HG03521 (cell line): ENCODE measurements at regions not wholly inside any gene's neighbourhood (a gene's known extent, or its start where the extent isn't known, plus 50 kb on each side); places are given as distances from the start of the nearest gene placed in this dataset.
"Not testable (repeated sequence)": the region's sequence is repeated elsewhere in the genome, so short reads cannot be mapped to it uniquely, and the experiment has no call there.

Experiments
- ATAC-seq: cut with Tn5 transposase; IDR thresholded peaks from one replicate; pipeline ENCODE4 v1.9.1; 2021; ENCODE audit warnings: mild to moderate bottlenecking, moderate library complexity; ENCODE audit not compliant: unreplicated experiment

- ATAC-seq: not testable (repeated sequence)
Observed at GRCh38 chr4:142897518-142897917, 51.4 kb upstream of the INPP4B start.

- ATAC-seq: no peak
Observed at GRCh38 chr4:142900622-142901021, 54.5 kb upstream of the INPP4B start.

GRCh38 chr4:142901166-142901662 lies 55.1 kb upstream of the INPP4B start:
- no peak for ATAC-seq

GRCh38 chr4:142903617-142904016 lies 57.5 kb upstream of the INPP4B start:
- ATAC-seq: not testable (repeated sequence)

- ATAC-seq: no peak
Observed at GRCh38 chr4:142909908-142910307, 63.8 kb upstream of the INPP4B start.

- ATAC-seq: no peak
Observed at GRCh38 chr4:142913034-142913433, 66.9 kb upstream of the INPP4B start.

- no peak for ATAC-seq
Observed at GRCh38 chr4:142913461-142914030, 67.4 kb upstream of the INPP4B start.

- no peak for ATAC-seq
Observed at GRCh38 chr4:142917678-142918077, 71.6 kb upstream of the INPP4B start.

- no peak for ATAC-seq
Observed at GRCh38 chr4:142922720-142923119, 76.6 kb upstream of the INPP4B start.

- no peak for ATAC-seq
Observed at GRCh38 chr4:142923619-142924018, 77.5 kb upstream of the INPP4B start.

- ATAC-seq: no peak
Observed at GRCh38 chr4:142925161-142925560, 79.1 kb upstream of the INPP4B start.

- ATAC-seq: no peak
Observed at GRCh38 chr4:142927721-142928120, 81.6 kb upstream of the INPP4B start.

- ATAC-seq: no peak
Observed at GRCh38 chr4:142929526-142929925, 83.4 kb upstream of the INPP4B start.

GRCh38 chr4:142933207-142933606 lies 87.1 kb upstream of the INPP4B start:
- ATAC-seq: no peak

GRCh38 chr4:142940425-142941330 lies 94.6 kb upstream of the INPP4B start:
- no peak for ATAC-seq

- no peak for ATAC-seq
Observed at GRCh38 chr4:142944565-142944964, 98.5 kb upstream of the INPP4B start.

- no peak for ATAC-seq
Observed at GRCh38 chr4:142952821-142953580, 106.9 kb upstream of the INPP4B start.

- ATAC-seq: no peak
Observed at GRCh38 chr4:142954415-142954814, 108.3 kb upstream of the INPP4B start.

GRCh38 chr4:142955501-142955900 lies 109.4 kb upstream of the INPP4B start:
- ATAC-seq: no peak

- ATAC-seq: no peak
Observed at GRCh38 chr4:142959173-142959572, 113.1 kb upstream of the INPP4B start.

GRCh38 chr4:142960126-142960525 lies 114.0 kb upstream of the INPP4B start:
- no peak for ATAC-seq
